ENCODE measurements at regions not wholly inside any gene's neighbourhood (a gene's known extent, or its start where the extent isn't known, plus 50 kb on each side); places are given as distances from the start of the nearest gene placed in this dataset.

GRCh38 chr18:60812921-60813320, 440.3 kb upstream of the MC4R start:
- no peak for TF ChIP-seq CTCF (conservative IDR thresholded peaks at IDR 0.05; ENCODE audit: low read depth, low read length)
- TF ChIP-seq EZH2 (IDR thresholded peaks at IDR 0.05; ENCODE audit: borderline replicate concordance, low read depth, low read length, poor library complexity, severe bottlenecking): no peak

Measured in A673 (cell line).